ENCODE measurements at regions not wholly inside any gene's neighbourhood (a gene's known extent, or its start where the extent isn't known, plus 50 kb on each side); places are given as distances from the start of the nearest gene placed in this dataset.

GRCh38 chr2:107570876-107571275, 255.8 kb upstream of the RGPD4 start:
- TF ChIP-seq CTCF (IDR thresholded peaks at IDR 0.05) (no peak), POLR2AphosphoS5 (IDR thresholded peaks at IDR 0.05) (no peak), POLR2A (IDR thresholded peaks at IDR 0.05) (no peak), EP300 (IDR thresholded peaks at IDR 0.05) (no peak)

Data from upper lobe of left lung (tissue), 4 donors.